Suprapubic skin (tissue), 4 donors: ENCODE measurements at regions not wholly inside any gene's neighbourhood (a gene's known extent, or its start where the extent isn't known, plus 50 kb on each side); places are given as distances from the start of the nearest gene placed in this dataset.

Experiments
- DNase-seq, 2 donors: peaks; one replicate each; pipeline ENCODE4 v3.0.0-alpha.2; 2019; ENCODE audit warnings: low spot score in 2 of 2
- H3K27ac ChIP-seq: fragments of 200-600 bp; sonication (generic); one replicate; pipeline ENCODE4 v1.5.1; 2019
- H3K27me3 ChIP-seq: fragments of 200-600 bp; sonication (generic); one replicate; pipeline ENCODE4 v1.5.1; 2019
- H3K36me3 ChIP-seq: fragments of 200-600 bp; sonication (generic); one replicate; pipeline ENCODE4 v1.5.1; 2019
- H3K4me1 ChIP-seq: fragments of 200-600 bp; sonication (generic); one replicate; pipeline ENCODE4 v1.5.1; 2019
- H3K4me3 ChIP-seq: fragments of 200-600 bp; sonication (generic); one replicate; pipeline ENCODE4 v1.5.1; 2019; ENCODE audit warnings: mild to moderate bottlenecking
- H3K9me3 ChIP-seq: fragments of 200-600 bp; sonication (generic); one replicate; pipeline ENCODE4 v1.5.1; 2019
- CTCF ChIP-seq, 2 donors: fragments of 200-600 bp in 1 of 2; fragments of 450-650 bp in 1 of 2; sonication (generic) in 1 of 2; IDR thresholded peaks; one replicate each; pipeline ENCODE4 v1.5.1; 2016 to 2019; ENCODE audit warnings: antibody characterized with exemption in 2 of 2, mild to moderate bottlenecking in 1 of 2, moderate library complexity in 1 of 2
- EP300 ChIP-seq: sonication (generic); formaldehyde crosslinking; IDR thresholded peaks from one replicate; pipeline ENCODE4 v1.6.1; 2017; ENCODE audit warnings: antibody characterized with exemption
- POLR2A ChIP-seq, 2 donors: fragments of 450-650 bp; IDR thresholded peaks; one replicate each; pipeline ENCODE4 v1.6.1; 2017; ENCODE audit warnings: antibody characterized with exemption in 2 of 2, mild to moderate bottlenecking in 2 of 2, moderate library complexity in 2 of 2
- POLR2AphosphoS5 ChIP-seq, 3 donors: sonication (generic); formaldehyde crosslinking; IDR thresholded peaks; one replicate each; pipeline ENCODE4 v1.6.1; 2017; ENCODE audit warnings: antibody characterized with exemption in 3 of 3
- WGBS: methylation state at CpG from one replicate; pipeline ENCODE4 v1.1.5; 2018; 5-methylcytosine and 5-hydroxymethylcytosine counted together

- Histone ChIP-seq H3K4me3 (no peak overlapping the region), H3K36me3 (no peaks in the 10 kb centered on the region), H3K4me1 (no peaks in the 10 kb centered on the region), H3K9me3 (no peaks in the 10 kb centered on the region), H3K27ac (no peak overlapping the region), H3K27me3 (no peaks in the 10 kb centered on the region)
- WGBS: 56% methylated on average over 2 of the region's 2 CpGs
- no peak for DNase-seq
- TF ChIP-seq EP300: no peak
- TF ChIP-seq POLR2A (IDR thresholded peaks at IDR 0.05): no peak
- TF ChIP-seq CTCF (IDR thresholded peaks at IDR 0.05): no peak
These were observed 354.0 kb downstream of the TLR4 start for GRCh38 chr9:118058227-118058626.

DNA sequence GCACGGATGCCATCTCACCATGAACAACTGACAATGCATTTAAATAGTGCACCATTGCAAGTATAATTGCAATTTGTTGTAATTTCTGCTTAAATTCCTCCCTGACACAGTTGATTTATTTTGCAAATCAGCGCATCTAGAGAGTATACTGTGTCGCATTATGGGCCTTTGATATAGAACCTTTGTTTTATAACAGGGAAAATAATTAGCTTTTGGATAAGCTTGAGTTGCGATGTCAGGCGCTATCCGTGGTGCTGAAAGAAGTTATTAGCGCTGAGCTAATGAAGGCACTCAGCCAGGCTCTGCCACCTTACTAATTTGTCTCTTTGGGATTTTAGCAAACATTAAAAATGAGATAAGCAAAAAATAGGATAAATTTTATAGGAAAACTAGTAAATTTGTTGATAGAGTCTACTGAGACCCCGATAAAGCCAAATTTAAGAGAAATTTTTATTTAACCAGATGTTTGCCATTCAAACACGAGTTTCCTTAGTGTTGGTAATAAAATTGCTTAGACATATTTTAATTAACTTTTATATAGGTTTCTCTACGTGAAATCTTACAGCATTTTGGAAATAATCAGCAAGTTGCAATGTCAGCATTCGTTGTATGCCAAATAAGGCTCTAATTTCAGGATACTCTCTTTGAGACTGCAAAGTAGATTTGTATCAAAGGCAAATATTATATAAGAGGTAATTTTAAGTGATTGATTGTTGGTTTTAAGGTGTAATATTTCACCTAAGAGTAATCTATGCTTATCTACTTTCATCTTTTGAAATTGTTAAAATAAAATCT, 355.5 kb downstream of the TLR4 start:
- WGBS: 26% methylated on average over 11 of the region's 11 CpGs
- Histone ChIP-seq H3K27me3 (no peaks in the 10 kb centered on the region), H3K9me3 (no peaks in the 10 kb centered on the region), H3K4me3 (no peak overlapping the region), H3K36me3 (no peaks in the 10 kb centered on the region), H3K27ac (no peak overlapping the region), H3K4me1 (no peaks in the 10 kb centered on the region)
- DNase-seq: no peak
- no peak for TF ChIP-seq POLR2AphosphoS5 (IDR thresholded peaks at IDR 0.05)
- TF ChIP-seq POLR2A (IDR thresholded peaks at IDR 0.05): no peak
- no peak for TF ChIP-seq EP300
- no peak for TF ChIP-seq CTCF (IDR thresholded peaks at IDR 0.05)

DNA sequence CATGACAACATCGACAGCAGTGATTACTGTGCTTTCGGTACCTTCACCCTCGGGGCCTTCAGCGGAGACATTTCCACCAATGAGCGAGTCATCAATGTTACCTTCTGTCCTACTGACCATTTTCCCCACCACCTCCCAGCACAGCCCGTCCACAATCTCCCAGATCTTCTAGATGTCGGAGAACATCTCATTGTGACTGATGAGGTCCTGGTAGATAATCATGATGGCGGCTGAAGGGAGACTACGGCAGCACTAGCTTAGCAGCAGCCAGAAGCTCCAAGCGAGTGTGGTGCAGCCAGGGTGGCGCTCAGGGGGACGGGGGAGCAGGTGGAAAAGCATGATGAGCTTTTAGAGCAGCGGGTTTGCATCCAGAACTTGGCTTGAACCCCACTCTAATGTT, 379.0 kb downstream of the TLR4 start:
- TF ChIP-seq CTCF (IDR thresholded peaks at IDR 0.05): no peak
- TF ChIP-seq POLR2AphosphoS5 (IDR thresholded peaks at IDR 0.05): no peak
- TF ChIP-seq POLR2A (IDR thresholded peaks at IDR 0.05): no peak
- TF ChIP-seq EP300: no peak
- H3K4me3 ChIP-seq: no peak overlapping the region
- H3K27me3 ChIP-seq: no peaks in the 10 kb centered on the region
- no peaks in the 10 kb centered on the region for H3K36me3 ChIP-seq
- 85% methylated on average over 13 of the region's 13 CpGs for WGBS
- H3K4me1 ChIP-seq: no peaks in the 10 kb centered on the region
- no peak overlapping the region for H3K27ac ChIP-seq
- no peak for DNase-seq
- H3K9me3 ChIP-seq: no peaks in the 10 kb centered on the region

DNA sequence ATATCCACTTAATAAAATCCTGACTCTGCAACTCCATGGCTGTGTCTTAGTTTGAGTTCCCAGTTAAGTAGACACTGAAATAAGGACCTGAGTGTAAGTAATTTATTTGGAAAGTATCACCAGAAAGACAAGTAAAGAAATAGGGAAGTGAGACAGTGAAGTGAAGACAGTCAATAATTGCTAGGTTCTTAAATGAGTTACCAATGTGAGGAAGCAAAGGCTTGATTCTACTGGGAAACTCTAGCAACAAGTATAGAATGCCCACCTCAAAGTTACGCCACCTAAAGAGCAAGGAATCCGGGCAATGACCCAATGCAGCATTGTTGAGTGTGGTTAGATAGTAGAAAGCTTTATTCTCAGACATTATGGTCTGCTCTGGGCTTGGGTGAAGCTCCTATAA, 383.9 kb downstream of the TLR4 start:
- Histone ChIP-seq H3K9me3 (no peaks in the 10 kb centered on the region), H3K36me3 (no peaks in the 10 kb centered on the region), H3K4me3 (no peak overlapping the region), H3K27ac (no peak overlapping the region), H3K4me1 (no peaks in the 10 kb centered on the region), H3K27me3 (no peaks in the 10 kb centered on the region)
- WGBS: 87% methylated on average over 2 of the region's 2 CpGs
- no peak for TF ChIP-seq POLR2AphosphoS5 (IDR thresholded peaks at IDR 0.05)
- no peak for TF ChIP-seq CTCF (IDR thresholded peaks at IDR 0.05)
- TF ChIP-seq EP300: no peak
- no peak for TF ChIP-seq POLR2A (IDR thresholded peaks at IDR 0.05)
- no peak for DNase-seq

DNA sequence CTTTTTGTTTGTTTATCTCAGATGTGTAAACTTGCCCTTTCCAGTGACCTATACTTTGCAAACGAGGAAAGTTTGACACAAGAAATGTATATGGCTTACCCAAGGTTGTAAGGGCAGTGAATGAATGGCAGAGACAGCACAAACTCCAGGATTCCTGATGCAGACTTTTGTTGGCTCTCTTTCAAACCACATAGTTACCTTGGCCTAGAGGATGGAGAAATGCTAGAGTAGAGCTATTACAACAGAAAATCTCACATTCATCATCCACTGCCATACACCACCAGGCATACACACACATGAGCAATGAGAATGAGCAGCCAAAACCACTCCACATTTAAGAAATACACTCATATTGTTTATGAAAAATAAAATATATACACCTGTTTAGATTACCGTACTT, 387.0 kb downstream of the TLR4 start:
- Histone ChIP-seq H3K9me3 (no peaks in the 10 kb centered on the region), H3K27me3 (no peaks in the 10 kb centered on the region), H3K36me3 (no peaks in the 10 kb centered on the region), H3K4me1 (no peaks in the 10 kb centered on the region), H3K27ac (no peak overlapping the region), H3K4me3 (no peak overlapping the region)
- TF ChIP-seq CTCF (IDR thresholded peaks at IDR 0.05) (no peak), POLR2AphosphoS5 (IDR thresholded peaks at IDR 0.05) (no peak), POLR2A (IDR thresholded peaks at IDR 0.05) (no peak)
- WGBS: 62% methylated on average over 2 of the region's 2 CpGs
- no peak for DNase-seq
